ENCODE measurements at regions not wholly inside any gene's neighbourhood (a gene's known extent, or its start where the extent isn't known, plus 50 kb on each side); places are given as distances from the start of the nearest gene placed in this dataset.

- no peak for TF ChIP-seq CTCF (IDR thresholded peaks at IDR 0.05)
- TF ChIP-seq POLR2AphosphoS5 (IDR thresholded peaks at IDR 0.05) = no peak
- no peak for TF ChIP-seq POLR2A (IDR thresholded peaks at IDR 0.05)
Measured at GRCh38 chr5:100119903-100120302, 415.3 kb upstream of the FAM174A start.
